ENCODE measurements at regions not wholly inside any gene's neighbourhood (a gene's known extent, or its start where the extent isn't known, plus 50 kb on each side); places are given as distances from the start of the nearest gene placed in this dataset.
"Not testable (repeated sequence)": the region's sequence is repeated elsewhere in the genome, so short reads cannot be mapped to it uniquely, and the experiment has no call there.

GRCh38 chr7:153701678-153702077, 350.5 kb upstream of the DPP6 start:
- H3K27me3 ChIP-seq (replicated peaks; ENCODE audit: insufficient read depth), result no peaks in the 10 kb centered on the region
- intact Hi-C loops (cut with DNase I), result no loop called here
- TF ChIP-seq POLR2A (IDR thresholded peaks at IDR 0.05) (no peak), POLR2AphosphoS5 (IDR thresholded peaks at IDR 0.05) (no peak), CTCF (IDR thresholded peaks at IDR 0.05) (no peak)
- H3K4me3 ChIP-seq, result no peak overlapping the region
- H3K4me1 ChIP-seq (replicated peaks), result no peaks in the 10 kb centered on the region
- no peak for DNase-seq (ENCODE audit: low spot score)
- no peak overlapping the region for H3K27ac ChIP-seq
- H3K9me3 ChIP-seq, result no peaks in the 10 kb centered on the region
- no peaks in the 10 kb centered on the region for H3K36me3 ChIP-seq

DNA sequence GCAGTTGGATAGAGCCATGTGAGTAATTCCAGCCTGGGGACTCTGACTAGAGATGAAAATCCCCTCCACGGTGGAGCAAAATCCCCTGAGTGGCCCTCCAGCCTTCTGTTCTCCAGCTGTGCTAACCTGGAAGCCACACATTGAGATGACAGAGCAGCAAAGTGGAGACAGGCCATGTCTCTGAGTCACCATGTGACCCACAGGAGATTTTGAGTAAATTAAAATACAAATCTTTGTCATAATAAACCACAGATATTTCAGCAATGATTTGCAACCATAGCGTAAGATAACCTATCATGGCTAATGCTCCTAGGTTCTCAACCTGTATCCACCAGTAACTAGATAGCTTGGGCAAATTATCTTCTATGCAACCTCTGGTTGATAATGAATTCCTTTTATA, 328.3 kb upstream of the DPP6 start:
- H3K27ac ChIP-seq; H3K36me3 ChIP-seq; H3K4me1 ChIP-seq (replicated peaks); H3K27me3 ChIP-seq (replicated peaks; ENCODE audit: insufficient read depth); DNase-seq (ENCODE audit: low spot score); H3K4me3 ChIP-seq; intact Hi-C loops (cut with DNase I); H3K9me3 ChIP-seq: not testable (repeated sequence)
- 63% methylated on average over 1 of the region's 2 CpGs for WGBS

DNA sequence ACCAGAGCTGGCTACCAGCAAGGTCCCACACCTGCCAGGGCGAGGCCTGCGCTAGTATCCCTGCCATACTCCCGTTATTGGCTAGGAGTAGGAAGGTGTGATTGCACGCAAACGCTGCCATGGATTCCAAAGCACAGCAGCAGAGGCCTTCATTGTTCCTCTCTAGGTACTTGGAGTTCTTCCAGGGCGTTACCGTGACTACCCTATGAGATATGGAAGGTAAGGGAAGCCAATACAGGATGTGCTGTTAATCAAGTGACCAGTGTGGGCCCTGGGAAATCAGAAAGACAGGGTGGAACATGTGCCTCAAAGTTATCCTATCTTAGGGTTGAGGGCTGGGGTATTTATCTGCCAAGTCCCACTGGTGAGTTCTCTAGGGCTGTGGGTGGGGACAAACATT, 320.7 kb upstream of the DPP6 start:
- H3K27me3 ChIP-seq (replicated peaks; ENCODE audit: insufficient read depth); H3K9me3 ChIP-seq; intact Hi-C loops (cut with DNase I); H3K4me1 ChIP-seq (replicated peaks); H3K36me3 ChIP-seq; H3K27ac ChIP-seq; DNase-seq (ENCODE audit: low spot score); H3K4me3 ChIP-seq: not testable (repeated sequence)
- 79% methylated on average over 6 of the region's 7 CpGs for WGBS

GRCh38 chr7:153743434-153743833, 308.8 kb upstream of the DPP6 start:
- H3K4me3 ChIP-seq; H3K9me3 ChIP-seq; H3K36me3 ChIP-seq; H3K4me1 ChIP-seq (replicated peaks); DNase-seq (ENCODE audit: low spot score); H3K27me3 ChIP-seq (replicated peaks; ENCODE audit: insufficient read depth); H3K27ac ChIP-seq; intact Hi-C loops (cut with DNase I): not testable (repeated sequence)
- 73% methylated on average over 2 of the region's 2 CpGs for WGBS

DNA sequence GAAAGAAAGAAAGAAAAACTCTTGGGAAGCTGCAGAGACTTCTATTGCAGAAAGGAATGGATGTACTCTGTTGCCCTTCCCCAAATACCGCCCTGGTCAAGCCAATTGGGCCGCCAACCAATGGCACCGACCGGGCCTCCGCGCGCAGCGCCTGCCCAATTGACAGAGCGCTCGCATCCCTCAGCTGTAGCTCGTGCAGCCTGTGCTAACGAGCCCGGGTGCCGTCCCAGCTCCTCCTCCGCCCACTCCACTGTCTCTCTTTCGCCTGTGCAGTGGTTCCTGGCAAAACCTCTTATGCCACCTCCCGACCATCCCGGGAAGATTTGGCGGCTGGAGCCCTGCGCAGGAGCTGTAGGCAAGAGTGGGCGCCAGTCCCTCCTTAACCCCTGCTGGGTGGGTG, 304.2 kb upstream of the DPP6 start:
- H3K27me3 ChIP-seq (replicated peaks; ENCODE audit: insufficient read depth); intact Hi-C loops (cut with DNase I); H3K36me3 ChIP-seq; H3K4me3 ChIP-seq; H3K9me3 ChIP-seq; H3K4me1 ChIP-seq (replicated peaks); H3K27ac ChIP-seq; DNase-seq (ENCODE audit: low spot score): not testable (repeated sequence)
- WGBS, result 7% methylated on average over 18 of the region's 21 CpGs

GRCh38 chr7:153748885-153749284, 303.3 kb upstream of the DPP6 start:
- DNase-seq (ENCODE audit: low spot score); H3K36me3 ChIP-seq; intact Hi-C loops (cut with DNase I); H3K9me3 ChIP-seq; H3K27me3 ChIP-seq (replicated peaks; ENCODE audit: insufficient read depth); H3K4me1 ChIP-seq (replicated peaks); H3K27ac ChIP-seq; H3K4me3 ChIP-seq: not testable (repeated sequence)
- 3% methylated on average over 20 of the region's 25 CpGs for WGBS

GRCh38 chr7:153765869-153766268, 286.3 kb upstream of the DPP6 start:
- H3K36me3 ChIP-seq; DNase-seq (ENCODE audit: low spot score); H3K9me3 ChIP-seq; H3K4me1 ChIP-seq (replicated peaks); intact Hi-C loops (cut with DNase I); H3K27me3 ChIP-seq (replicated peaks; ENCODE audit: insufficient read depth); H3K27ac ChIP-seq; H3K4me3 ChIP-seq: not testable (repeated sequence)
- WGBS, result 94% methylated on average over 3 of the region's 3 CpGs

GRCh38 chr7:153766926-153767325, 285.3 kb upstream of the DPP6 start:
- H3K27ac ChIP-seq; intact Hi-C loops (cut with DNase I); H3K27me3 ChIP-seq (replicated peaks; ENCODE audit: insufficient read depth); DNase-seq (ENCODE audit: low spot score); H3K36me3 ChIP-seq; H3K4me3 ChIP-seq; H3K9me3 ChIP-seq; H3K4me1 ChIP-seq (replicated peaks): not testable (repeated sequence)
- WGBS, result 45% methylated on average over 1 of the region's 1 CpG

DNA sequence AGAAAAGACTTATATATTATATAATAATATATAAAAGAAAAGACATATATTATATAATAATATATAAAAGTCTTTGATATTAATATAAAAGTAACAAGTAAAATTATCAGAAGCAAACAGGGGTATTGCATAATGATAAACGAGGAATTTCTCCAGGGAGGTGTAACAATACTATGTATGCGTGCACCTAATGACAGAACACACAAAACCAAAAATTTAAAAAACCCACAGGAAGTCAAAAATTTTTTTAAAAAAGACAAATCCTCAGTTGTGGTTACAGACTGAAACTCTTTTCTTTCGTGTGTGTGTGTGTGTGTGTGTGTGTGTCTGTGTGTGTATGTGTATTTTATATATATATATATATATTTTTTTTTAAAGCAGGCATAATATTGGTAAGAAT, 279.2 kb upstream of the DPP6 start:
- H3K27me3 ChIP-seq (replicated peaks; ENCODE audit: insufficient read depth), result no peaks in the 10 kb centered on the region
- no peak overlapping the region for H3K27ac ChIP-seq
- WGBS, result 76% methylated on average over 3 of the region's 3 CpGs
- no peaks in the 10 kb centered on the region for H3K36me3 ChIP-seq
- DNase-seq (ENCODE audit: low spot score), result no peak
- H3K4me1 ChIP-seq (replicated peaks), result no peaks in the 10 kb centered on the region
- intact Hi-C loops (cut with DNase I), result no loop called here
- H3K4me3 ChIP-seq, result no peak overlapping the region
- no peaks in the 10 kb centered on the region for H3K9me3 ChIP-seq
- no peak for TF ChIP-seq POLR2AphosphoS5 (IDR thresholded peaks at IDR 0.05)
- no peak for TF ChIP-seq CTCF (IDR thresholded peaks at IDR 0.05)

DNA sequence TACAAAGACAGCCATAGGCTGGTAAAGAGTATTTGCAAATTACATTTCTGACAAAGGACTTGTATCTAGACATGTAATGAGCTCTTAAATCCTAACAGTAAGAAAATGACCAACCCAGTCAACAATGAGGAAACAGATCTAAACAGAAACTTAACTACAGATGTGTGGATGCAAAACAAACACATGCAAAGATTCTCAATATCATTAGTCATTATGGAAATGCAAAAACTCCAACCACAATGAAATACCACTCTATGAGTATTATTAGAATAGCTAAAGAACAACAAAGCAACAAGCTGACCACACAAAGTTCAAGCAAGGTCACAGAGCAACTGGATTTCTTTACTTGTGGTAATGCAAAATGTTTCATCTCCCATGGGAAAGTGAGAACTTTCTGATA, 275.3 kb upstream of the DPP6 start:
- intact Hi-C loops (cut with DNase I); H3K4me1 ChIP-seq (replicated peaks); H3K27ac ChIP-seq; H3K36me3 ChIP-seq; H3K9me3 ChIP-seq; DNase-seq (ENCODE audit: low spot score); H3K27me3 ChIP-seq (replicated peaks; ENCODE audit: insufficient read depth); H3K4me3 ChIP-seq: not testable (repeated sequence)

- H3K36me3 ChIP-seq; H3K27me3 ChIP-seq (replicated peaks; ENCODE audit: insufficient read depth); DNase-seq (ENCODE audit: low spot score); intact Hi-C loops (cut with DNase I); H3K9me3 ChIP-seq; H3K27ac ChIP-seq; H3K4me1 ChIP-seq (replicated peaks); H3K4me3 ChIP-seq: not testable (repeated sequence)
These were observed 254.8 kb upstream of the DPP6 start for GRCh38 chr7:153797363-153797762.

All from prostate gland (tissue), 2 donors.